ENCODE measurements at regions not wholly inside any gene's neighbourhood (a gene's known extent, or its start where the extent isn't known, plus 50 kb on each side); places are given as distances from the start of the nearest gene placed in this dataset.

DNA sequence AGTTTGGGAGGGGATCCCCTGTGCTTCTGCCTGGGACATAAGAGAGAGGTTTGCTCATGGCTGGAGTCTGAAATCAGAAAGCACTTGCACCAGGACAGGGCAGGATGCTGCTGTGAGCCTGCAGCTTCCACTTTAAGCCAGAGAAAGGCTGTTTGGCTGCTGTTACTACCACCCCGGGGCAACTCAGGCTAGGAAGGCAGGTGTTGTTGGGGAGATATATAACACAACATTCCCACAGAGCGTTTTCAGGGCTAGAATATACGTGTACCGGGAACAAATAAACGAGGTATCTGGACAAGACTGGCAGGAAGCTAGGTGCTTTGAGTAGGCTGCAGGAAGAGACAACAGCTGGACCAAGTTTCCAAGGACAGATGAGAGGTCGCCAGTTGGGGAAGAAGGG lies 313.3 kb upstream of the CCL2 start:
- POLR2A ChIA-PET (ENCODE audit: low non-redundant PET), result no interaction called here
- Histone ChIP-seq H3K36me3 (ENCODE audit: insufficient read depth, low read length, poor library complexity, severe bottlenecking) (no peaks in the 10 kb centered on the region), H3K4me1 (ENCODE audit: insufficient read depth, low read length, poor library complexity, severe bottlenecking) (no peaks in the 10 kb centered on the region), H3K27me3 (replicated peaks; ENCODE audit: insufficient read depth, low read depth, low read length, poor library complexity) (no peaks in the 10 kb centered on the region), H3K9me3 (ENCODE audit: low read depth, low read length, poor library complexity, severe bottlenecking) (no peaks in the 10 kb centered on the region), H3K4me3 (ENCODE audit: low read depth, low read length, poor library complexity, severe bottlenecking) (no peak overlapping the region), H3K27ac (ENCODE audit: low read depth, low read length, poor library complexity, severe bottlenecking) (no peak overlapping the region)
- no peak for TF ChIP-seq EZH2 (IDR thresholded peaks at IDR 0.05; ENCODE audit: borderline replicate concordance, low read depth, low read length, poor library complexity, severe bottlenecking)
- no peak for TF ChIP-seq CTCF (conservative IDR thresholded peaks at IDR 0.05; ENCODE audit: low read depth, low read length)
- intact Hi-C loops (cut with micrococcal nuclease; ENCODE audit: unreplicated experiment), result no loop called here
- BruUV-seq (replicated peaks), result no TSS peak
- DNase-seq (ENCODE audit: low spot score), result no peak
- CTCF ChIA-PET, result no interaction called here

DNA sequence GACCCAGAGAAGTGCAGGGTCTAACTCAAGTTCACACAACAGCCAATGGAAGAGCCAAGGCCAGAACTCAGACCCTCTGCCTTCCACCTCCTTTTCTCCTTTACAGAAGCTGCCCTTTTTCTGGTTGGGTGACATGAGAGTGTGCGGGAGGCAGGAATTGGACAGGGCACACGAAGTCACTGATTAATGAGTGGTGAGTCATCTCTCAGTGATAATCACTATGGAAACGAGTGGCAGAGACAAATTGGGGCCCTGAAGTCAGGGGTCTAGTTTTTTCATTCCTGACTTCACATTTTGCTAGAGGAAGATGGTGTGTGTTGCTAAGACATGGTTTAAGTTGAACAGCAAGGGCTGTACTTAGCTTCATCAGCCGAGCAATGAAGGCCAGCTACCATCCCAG lies 312.7 kb upstream of the CCL2 start:
- DNase-seq (ENCODE audit: low spot score), result no peak
- intact Hi-C loops (cut with micrococcal nuclease; ENCODE audit: unreplicated experiment), result no loop called here
- BruUV-seq (replicated peaks), result no TSS peak
- no peak for TF ChIP-seq EZH2 (IDR thresholded peaks at IDR 0.05; ENCODE audit: borderline replicate concordance, low read depth, low read length, poor library complexity, severe bottlenecking)
- no peak for TF ChIP-seq CTCF (conservative IDR thresholded peaks at IDR 0.05; ENCODE audit: low read depth, low read length)
- H3K9me3 ChIP-seq (ENCODE audit: low read depth, low read length, poor library complexity, severe bottlenecking), result no peaks in the 10 kb centered on the region
- ChIA-PET CTCF (no interaction called here), POLR2A (ENCODE audit: low non-redundant PET) (no interaction called here)
- no peaks in the 10 kb centered on the region for H3K27me3 ChIP-seq (replicated peaks; ENCODE audit: insufficient read depth, low read depth, low read length, poor library complexity)
- H3K27ac ChIP-seq (ENCODE audit: low read depth, low read length, poor library complexity, severe bottlenecking), result no peak overlapping the region
- H3K4me3 ChIP-seq (ENCODE audit: low read depth, low read length, poor library complexity, severe bottlenecking), result no peak overlapping the region
- H3K36me3 ChIP-seq (ENCODE audit: insufficient read depth, low read length, poor library complexity, severe bottlenecking), result no peaks in the 10 kb centered on the region
- H3K4me1 ChIP-seq (ENCODE audit: insufficient read depth, low read length, poor library complexity, severe bottlenecking), result no peaks in the 10 kb centered on the region

GRCh38 chr17:33944412-33944811 lies 310.7 kb upstream of the CCL2 start:
- H3K36me3 ChIP-seq (ENCODE audit: insufficient read depth, low read length, poor library complexity, severe bottlenecking), result no peaks in the 10 kb centered on the region
- H3K4me1 ChIP-seq (ENCODE audit: insufficient read depth, low read length, poor library complexity, severe bottlenecking), result no peaks in the 10 kb centered on the region
- BruUV-seq (replicated peaks), result no TSS peak
- H3K4me3 ChIP-seq (ENCODE audit: low read depth, low read length, poor library complexity, severe bottlenecking), result no peak overlapping the region
- no peaks in the 10 kb centered on the region for H3K27me3 ChIP-seq (replicated peaks; ENCODE audit: insufficient read depth, low read depth, low read length, poor library complexity)
- POLR2A ChIA-PET (ENCODE audit: low non-redundant PET), result no interaction called here
- CTCF ChIA-PET, result no interaction called here
- intact Hi-C loops (cut with micrococcal nuclease; ENCODE audit: unreplicated experiment), result no loop called here
- no peak overlapping the region for H3K27ac ChIP-seq (ENCODE audit: low read depth, low read length, poor library complexity, severe bottlenecking)
- no peaks in the 10 kb centered on the region for H3K9me3 ChIP-seq (ENCODE audit: low read depth, low read length, poor library complexity, severe bottlenecking)
- TF ChIP-seq CTCF (conservative IDR thresholded peaks at IDR 0.05; ENCODE audit: low read depth, low read length), result no peak
- TF ChIP-seq EZH2 (IDR thresholded peaks at IDR 0.05; ENCODE audit: borderline replicate concordance, low read depth, low read length, poor library complexity, severe bottlenecking), result no peak
- DNase-seq (ENCODE audit: low spot score), result no peak
